ENCODE measurements at regions not wholly inside any gene's neighbourhood (a gene's known extent, or its start where the extent isn't known, plus 50 kb on each side); places are given as distances from the start of the nearest gene placed in this dataset.

DNA sequence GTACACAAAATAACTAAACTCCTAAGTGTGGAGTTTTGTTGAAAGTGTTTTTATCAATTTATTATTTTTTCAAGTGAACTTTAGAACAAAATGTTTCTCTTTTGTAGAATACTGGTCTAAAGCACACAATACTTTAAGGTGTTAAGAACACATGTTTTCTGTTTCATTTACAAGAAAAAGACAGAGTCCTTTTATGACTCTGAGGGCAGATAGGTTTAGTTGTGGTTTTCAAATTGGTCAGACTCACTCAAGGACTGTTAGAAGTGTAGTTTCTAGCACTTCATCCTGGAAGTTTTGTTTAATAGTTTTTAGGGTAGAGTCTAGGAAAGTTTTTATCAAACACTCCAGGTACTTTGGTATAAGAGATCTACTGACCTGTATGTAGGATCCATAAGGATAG, 376.5 kb downstream of the LRRIQ3 start:
- no peaks in the 10 kb centered on the region for H3K36me3 ChIP-seq
- no peak overlapping the region for H3K4me3 ChIP-seq
- FAIRE-seq, result no peak
- no peaks in the 10 kb centered on the region for H3K27me3 ChIP-seq
- H3K9me3 ChIP-seq, result no peaks in the 10 kb centered on the region
- intact Hi-C loops (cut with DNase I), result no loop called here
- H3K4me1 ChIP-seq, result no peaks in the 10 kb centered on the region
- no peak overlapping the region for H3K27ac ChIP-seq
- ATAC-seq, result no peak
- DNase-seq, result no peak
- TF ChIP-seq CTCF (IDR thresholded peaks at IDR 0.05), result no peak

DNA sequence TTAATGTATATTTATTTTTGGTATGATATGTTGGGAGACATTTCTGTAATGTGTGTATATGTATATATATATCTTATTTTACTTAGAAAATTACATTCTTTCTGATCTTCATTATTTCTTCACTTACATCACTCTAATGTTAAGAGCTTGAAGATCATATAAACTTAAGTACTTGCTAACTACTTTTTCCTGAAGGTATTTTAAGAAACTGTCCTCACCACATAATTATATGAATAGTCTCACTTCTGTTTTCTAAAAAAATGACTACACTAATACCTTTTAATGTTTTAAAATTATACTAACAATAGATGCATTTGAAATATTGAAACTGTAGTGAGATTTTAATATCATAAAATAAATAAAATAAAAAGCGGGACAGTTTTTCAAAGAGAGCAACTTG, 377.1 kb downstream of the LRRIQ3 start:
- intact Hi-C loops (cut with DNase I), result no loop called here
- DNase-seq, result no peak
- H3K4me1 ChIP-seq, result no peaks in the 10 kb centered on the region
- no peaks in the 10 kb centered on the region for H3K9me3 ChIP-seq
- no peak overlapping the region for H3K4me3 ChIP-seq
- no peaks in the 10 kb centered on the region for H3K27me3 ChIP-seq
- no peaks in the 10 kb centered on the region for H3K36me3 ChIP-seq
- FAIRE-seq, result no peak
- no peak for TF ChIP-seq CTCF (IDR thresholded peaks at IDR 0.05)
- no peak overlapping the region for H3K27ac ChIP-seq
- 68 to 89% methylated on average over 1 of the region's 1 CpG for WGBS, 2 donors
- no peak for ATAC-seq

DNA sequence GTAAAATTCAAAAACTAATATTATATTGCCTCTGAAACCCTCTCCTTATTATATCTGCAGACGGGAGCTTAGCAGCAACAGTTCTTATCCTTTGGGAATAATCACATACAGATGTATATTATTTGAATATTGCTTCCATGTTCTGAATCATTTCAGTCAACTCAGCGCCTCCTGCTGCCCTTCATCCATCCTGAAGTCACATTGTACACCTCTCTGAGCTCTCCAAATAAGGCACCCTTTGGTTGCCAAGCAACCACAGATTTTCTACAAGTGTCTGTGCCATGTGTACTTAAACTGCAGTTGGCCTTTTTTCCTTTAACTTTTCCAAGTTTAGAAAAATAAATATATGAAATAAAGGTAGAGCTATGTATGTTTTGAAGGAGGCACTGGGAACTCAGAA, 384.3 kb downstream of the LRRIQ3 start:
- no peaks in the 10 kb centered on the region for H3K4me1 ChIP-seq
- H3K36me3 ChIP-seq, result no peaks in the 10 kb centered on the region
- 26 to 28% methylated on average over 2 of the region's 2 CpGs for WGBS, 2 donors
- ATAC-seq, result no peak
- intact Hi-C loops (cut with DNase I), result no loop called here
- no peak overlapping the region for H3K27ac ChIP-seq
- H3K27me3 ChIP-seq, result no peaks in the 10 kb centered on the region
- no peaks in the 10 kb centered on the region for H3K9me3 ChIP-seq
- no peak for FAIRE-seq
- no peak overlapping the region for H3K4me3 ChIP-seq
- no peak for DNase-seq
- TF ChIP-seq CTCF (IDR thresholded peaks at IDR 0.05), result no peak

DNA sequence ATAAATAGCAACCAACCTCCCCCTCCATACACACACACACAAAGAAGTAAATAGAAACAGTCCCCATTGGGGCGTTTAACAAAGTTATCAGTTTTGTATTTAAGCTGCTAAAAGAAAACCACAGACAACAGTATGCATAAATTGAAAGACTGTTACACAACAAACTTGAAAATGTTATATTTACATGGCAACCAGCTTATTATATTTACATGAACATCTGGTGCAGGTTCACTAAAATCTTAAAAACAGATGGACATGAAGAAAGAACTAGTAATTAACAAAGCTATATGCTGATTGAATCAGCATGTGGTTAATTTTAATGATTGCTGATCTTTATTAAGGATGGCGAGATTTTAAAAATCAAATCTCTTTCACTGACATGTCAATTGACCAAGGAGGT, 384.7 kb downstream of the LRRIQ3 start:
- intact Hi-C loops (cut with DNase I), result no loop called here
- FAIRE-seq (no peak), DNase-seq (no peak), ATAC-seq (no peak)
- WGBS, 2 donors, result 46 to 48% methylated on average over 2 of the region's 2 CpGs
- TF ChIP-seq CTCF (IDR thresholded peaks at IDR 0.05), result no peak
- Histone ChIP-seq H3K4me3 (no peak overlapping the region), H3K27me3 (no peaks in the 10 kb centered on the region), H3K9me3 (no peaks in the 10 kb centered on the region), H3K36me3 (no peaks in the 10 kb centered on the region), H3K4me1 (no peaks in the 10 kb centered on the region), H3K27ac (no peak overlapping the region)

DNA sequence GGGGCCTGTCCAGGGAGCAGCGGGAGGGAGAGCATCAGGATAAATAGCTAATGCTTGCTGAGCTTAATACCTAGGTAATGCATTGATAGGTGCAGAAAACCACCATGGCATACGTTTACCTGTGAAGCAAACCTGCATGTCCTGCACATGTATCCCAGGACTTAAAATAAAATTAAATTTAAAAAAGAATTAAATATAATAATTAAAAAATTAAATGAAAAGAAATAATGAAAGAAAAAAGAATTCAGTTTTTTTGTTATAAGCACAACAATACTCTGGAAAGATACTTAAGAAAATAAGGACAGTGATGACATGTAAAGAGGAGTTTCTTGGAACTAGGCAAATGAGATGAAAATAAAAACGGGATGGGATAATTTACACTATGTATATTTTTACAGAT, 386.2 kb downstream of the LRRIQ3 start:
- ATAC-seq (no peak), FAIRE-seq (no peak), DNase-seq (no peak)
- intact Hi-C loops (cut with DNase I), result no loop called here
- no peak for TF ChIP-seq CTCF (IDR thresholded peaks at IDR 0.05)
- H3K27ac ChIP-seq, result no peak overlapping the region
- H3K9me3 ChIP-seq, result no peaks in the 10 kb centered on the region
- no peaks in the 10 kb centered on the region for H3K27me3 ChIP-seq
- H3K36me3 ChIP-seq, result no peaks in the 10 kb centered on the region
- no peak overlapping the region for H3K4me3 ChIP-seq
- WGBS, 2 donors, result 65 to 77% methylated on average over 3 of the region's 3 CpGs
- H3K4me1 ChIP-seq, result no peaks in the 10 kb centered on the region

Measured in pancreas (tissue), 10 donors.